Neural progenitor cell (in vitro differentiated cells): ENCODE measurements at regions not wholly inside any gene's neighbourhood (a gene's known extent, or its start where the extent isn't known, plus 50 kb on each side); places are given as distances from the start of the nearest gene placed in this dataset.
A peak's percentile ranks its signal among the peaks of the same experiment; 100 is the strongest.

ENCODE experiments used
- DNase-seq: peaks from one replicate; pipeline ENCODE4 v3.0.0-alpha.2; 2016; ENCODE audit warnings: low spot score
- H2AFZ ChIP-seq: fragments of 200-600 bp; sonication (generic); replicated peaks from 2 replicates; pipeline ENCODE4 v1.6.1; 2016; ENCODE audit warnings: antibody characterized with exemption
- H3F3A ChIP-seq: fragments of 200-600 bp; sonication (generic); 2 replicates; pipeline ENCODE4 v1.6.1; 2016; ENCODE audit warnings: antibody characterized with exemption, low read depth
- H3K27ac ChIP-seq: fragments of 200-600 bp; sonication (generic); 2 replicates; pipeline ENCODE4 v1.5.1; 2016; ENCODE audit warnings: mild to moderate bottlenecking
- H3K27me3 ChIP-seq: fragments of 200-600 bp; sonication (generic); 2 replicates; pipeline ENCODE4 v1.6.1; 2016; ENCODE audit warnings: mild to moderate bottlenecking, moderate library complexity
- H3K36me3 ChIP-seq: fragments of 200-600 bp; sonication (generic); 2 replicates; pipeline ENCODE4 v1.5.1; 2016
- H3K4me1 ChIP-seq: fragments of 200-600 bp; sonication (generic); 2 replicates; pipeline ENCODE4 v1.6.1; 2016; ENCODE audit warnings: mixed run types
- H3K4me2 ChIP-seq: fragments of 200-600 bp; sonication (generic); 2 replicates; pipeline ENCODE4 v1.6.1; 2016
- H3K4me3 ChIP-seq: fragments of 200-600 bp; sonication (generic); 2 replicates; pipeline ENCODE4 v1.5.1; 2016
- H3K79me2 ChIP-seq: fragments of 200-600 bp; sonication (generic); 2 replicates; pipeline ENCODE4 v1.6.1; 2016; ENCODE audit warnings: low read depth
- H3K9ac ChIP-seq: fragments of 200-600 bp; sonication (generic); 2 replicates; pipeline ENCODE4 v1.6.1; 2016
- H3K9me3 ChIP-seq: fragments of 200-600 bp; sonication (generic); 2 replicates; pipeline ENCODE4 v1.5.1; 2016; ENCODE audit warnings: low read depth
- H4K20me1 ChIP-seq: fragments of 200-600 bp; sonication (generic); 2 replicates; pipeline ENCODE4 v1.6.1; 2016; ENCODE audit warnings: low read depth
- H3K27ac Mint-ChIP-seq: 3 replicates; pipeline ENCODE4 v1.8.0; 2021; ENCODE audit warnings: mixed read lengths
- H3K27me3 Mint-ChIP-seq: 2 replicates; pipeline ENCODE4 v1.8.0; 2022; ENCODE audit warnings: low read depth, mild to moderate bottlenecking, inconsistent platforms, moderate library complexity, mixed read lengths; ENCODE audit not compliant: insufficient read depth
- H3K36me3 Mint-ChIP-seq: 3 replicates; pipeline ENCODE4 v1.8.0; 2021; ENCODE audit warnings: mixed read lengths
- H3K4me1 Mint-ChIP-seq: 3 replicates; pipeline ENCODE4 v1.8.0; 2021; ENCODE audit warnings: mixed read lengths
- H3K4me3 Mint-ChIP-seq: 3 replicates; pipeline ENCODE4 v1.8.0; 2021; ENCODE audit warnings: mild to moderate bottlenecking, moderate library complexity, mixed read lengths
- H3K9me3 Mint-ChIP-seq: 3 replicates; pipeline ENCODE4 v1.8.0; 2020; ENCODE audit warnings: mixed read lengths
- CTCF ChIP-seq: fragments of 200-600 bp; sonication (generic); IDR thresholded peaks from 2 replicates; pipeline ENCODE4 v1.5.1; 2017; ENCODE audit warnings: antibody characterized with exemption, mild to moderate bottlenecking
- EZH2 ChIP-seq: fragments of 200-600 bp; sonication (generic); IDR thresholded peaks from 2 replicates; pipeline ENCODE4 v1.6.1; 2017; ENCODE audit warnings: antibody characterized with exemption, mild to moderate bottlenecking, moderate library complexity
- EZH2phosphoT487 ChIP-seq: fragments of 200-600 bp; sonication (generic); IDR thresholded peaks from 2 replicates; pipeline ENCODE4 v1.6.1; 2017; ENCODE audit warnings: antibody characterized with exemption

- no peak overlapping the region for H2AFZ ChIP-seq
- Mint-ChIP-seq H3K36me3 (no peaks in the 10 kb centered on the region), H3K4me1 (no peaks in the 10 kb centered on the region), H3K4me3 (no peak overlapping the region), H3K27me3 (no peaks in the 10 kb centered on the region), H3K27ac (no peak overlapping the region), H3K9me3 (no peaks in the 10 kb centered on the region)
- no peaks in the 10 kb centered on the region for H3K36me3 ChIP-seq
- no peaks in the 10 kb centered on the region for H4K20me1 ChIP-seq
- H3F3A ChIP-seq = no peaks in the 10 kb centered on the region
- TF ChIP-seq EZH2phosphoT487 = no peak
- no peak for TF ChIP-seq EZH2
- H3K9ac ChIP-seq = no peak overlapping the region
- H3K9me3 ChIP-seq = no peaks in the 10 kb centered on the region
- no peak for DNase-seq
- no peaks in the 10 kb centered on the region for H3K79me2 ChIP-seq
- H3K4me1 ChIP-seq = no peaks in the 10 kb centered on the region
- no peak overlapping the region for H3K4me3 ChIP-seq
- no peaks in the 10 kb centered on the region for H3K27me3 ChIP-seq
- no peak overlapping the region for H3K4me2 ChIP-seq
- no peak overlapping the region for H3K27ac ChIP-seq
These were observed 891.4 kb downstream of the METTL15 start for GRCh38 chr11:28999620-29000019.

GRCh38 chr11:28992996-28993395, 884.8 kb downstream of the METTL15 start:
- H3K9ac ChIP-seq = no peak overlapping the region
- H3K27me3 ChIP-seq = no peaks in the 10 kb centered on the region
- H4K20me1 ChIP-seq = no peaks in the 10 kb centered on the region
- Mint-ChIP-seq H3K9me3 (no peaks in the 10 kb centered on the region), H3K27me3 (no peaks in the 10 kb centered on the region), H3K4me3 (no peak overlapping the region), H3K27ac (no peak overlapping the region), H3K36me3 (no peaks in the 10 kb centered on the region), H3K4me1 (no peaks in the 10 kb centered on the region)
- H3F3A ChIP-seq = no peaks in the 10 kb centered on the region
- TF ChIP-seq EZH2 (no peak), EZH2phosphoT487 (no peak), CTCF (no peak)
- no peak overlapping the region for H2AFZ ChIP-seq
- no peaks in the 10 kb centered on the region for H3K4me1 ChIP-seq
- H3K4me3 ChIP-seq = no peak overlapping the region
- no peaks in the 10 kb centered on the region for H3K79me2 ChIP-seq
- H3K36me3 ChIP-seq = no peaks in the 10 kb centered on the region
- no peak overlapping the region for H3K27ac ChIP-seq
- no peak overlapping the region for H3K4me2 ChIP-seq
- DNase-seq = no peak
- H3K9me3 ChIP-seq = no peaks in the 10 kb centered on the region

- TF ChIP-seq CTCF (no peak), EZH2phosphoT487 (no peak), EZH2 (no peak)
- H3K4me3 ChIP-seq = no peak overlapping the region
- no peaks in the 10 kb centered on the region for H3K27me3 ChIP-seq
- H3K9me3 Mint-ChIP-seq = no peaks in the 10 kb centered on the region
- no peaks in the 10 kb centered on the region for H3K9me3 ChIP-seq
- no peak for DNase-seq
- H3K9ac ChIP-seq = no peak overlapping the region
- no peaks in the 10 kb centered on the region for H3K36me3 Mint-ChIP-seq
- H3K27me3 Mint-ChIP-seq = no peaks in the 10 kb centered on the region
- no peak overlapping the region for H3K4me2 ChIP-seq
- H2AFZ ChIP-seq = peak overlapping the region; percentile 22
- H3K27ac ChIP-seq = no peak overlapping the region
- no peaks in the 10 kb centered on the region for H4K20me1 ChIP-seq
- H3K4me1 ChIP-seq = peaks cover 9% of the 10 kb centered on the region
- H3K36me3 ChIP-seq = no peaks in the 10 kb centered on the region
- peaks cover 3% of the 10 kb centered on the region for H3K4me1 Mint-ChIP-seq
- H3K27ac Mint-ChIP-seq = no peak overlapping the region
- H3F3A ChIP-seq = no peaks in the 10 kb centered on the region
- H3K79me2 ChIP-seq = no peaks in the 10 kb centered on the region
- H3K4me3 Mint-ChIP-seq = no peak overlapping the region
These were observed 876.0 kb downstream of the METTL15 start for GRCh38 chr11:28984231-28984630.

GRCh38 chr11:28983780-28984179, 875.6 kb downstream of the METTL15 start:
- no peak for TF ChIP-seq EZH2
- TF ChIP-seq EZH2phosphoT487 = no peak
- TF ChIP-seq CTCF = no peak
- Histone ChIP-seq H3K79me2 (no peaks in the 10 kb centered on the region), H4K20me1 (no peaks in the 10 kb centered on the region), H3K27me3 (no peaks in the 10 kb centered on the region), H3F3A (no peaks in the 10 kb centered on the region), H3K9me3 (no peaks in the 10 kb centered on the region), H3K4me2 (no peak overlapping the region), H3K27ac (no peak overlapping the region), H3K4me1 (peaks cover 9% of the 10 kb centered on the region), H2AFZ (no peak overlapping the region), H3K36me3 (no peaks in the 10 kb centered on the region), H3K9ac (no peak overlapping the region), H3K4me3 (no peak overlapping the region)
- no peaks in the 10 kb centered on the region for H3K27me3 Mint-ChIP-seq
- H3K9me3 Mint-ChIP-seq = no peaks in the 10 kb centered on the region
- H3K4me1 Mint-ChIP-seq = peaks cover 3% of the 10 kb centered on the region
- H3K36me3 Mint-ChIP-seq = no peaks in the 10 kb centered on the region
- H3K27ac Mint-ChIP-seq = no peak overlapping the region
- no peak for DNase-seq
- H3K4me3 Mint-ChIP-seq = no peak overlapping the region
